ENCODE measurements at regions not wholly inside any gene's neighbourhood (a gene's known extent, or its start where the extent isn't known, plus 50 kb on each side); places are given as distances from the start of the nearest gene placed in this dataset.
"Not testable (repeated sequence)": the region's sequence is repeated elsewhere in the genome, so short reads cannot be mapped to it uniquely, and the experiment has no call there.

- Histone ChIP-seq H3K27ac (no peak overlapping the region), H3K4me1 (no peaks in the 10 kb centered on the region), H3K9me3 (peaks cover 0 to 1% (median 0%) of the 10 kb centered on the region in 3 donors), H3K4me3 (no peak overlapping the region), H3K36me3 (no peaks in the 10 kb centered on the region), H3K27me3 (no peaks in the 10 kb centered on the region)
- intact Hi-C loops (cut with DNase I; ENCODE audit: low total_unique reads) = no loop called here
- no peak for DNase-seq
- TF ChIP-seq CTCF (IDR thresholded peaks at IDR 0.05) = no peak
These were observed 332.4 kb downstream of the IRS1 start for GRCh38 chr2:226467221-226467620.

- TF ChIP-seq CTCF (IDR thresholded peaks at IDR 0.05) = no peak
- DNase-seq = no peak
- Histone ChIP-seq H3K27ac (no peak overlapping the region), H3K4me1 (no peaks in the 10 kb centered on the region), H3K36me3 (no peaks in the 10 kb centered on the region), H3K4me3 (no peak overlapping the region), H3K27me3 (no peaks in the 10 kb centered on the region), H3K9me3 (peaks cover 0 to 5% (median 0%) of the 10 kb centered on the region in 3 donors)
- intact Hi-C loops (cut with DNase I; ENCODE audit: low total_unique reads) = no loop called here
These were observed 333.0 kb downstream of the IRS1 start for GRCh38 chr2:226466589-226466988.

GRCh38 chr2:226466124-226466523, 333.5 kb downstream of the IRS1 start:
- no peak for DNase-seq
- no peaks in the 10 kb centered on the region for H3K27me3 ChIP-seq
- intact Hi-C loops (cut with DNase I; ENCODE audit: low total_unique reads) = no loop called here
- no peaks in the 10 kb centered on the region for H3K36me3 ChIP-seq
- H3K27ac ChIP-seq = no peak overlapping the region
- no peak for TF ChIP-seq CTCF (IDR thresholded peaks at IDR 0.05)
- no peak overlapping the region for H3K4me3 ChIP-seq
- H3K9me3 ChIP-seq = peaks cover 0 to 5% (median 0%) of the 10 kb centered on the region in 3 donors
- H3K4me1 ChIP-seq = no peaks in the 10 kb centered on the region

GRCh38 chr2:226464380-226464779, 335.2 kb downstream of the IRS1 start:
- no peak for DNase-seq
- no peaks in the 10 kb centered on the region for H3K36me3 ChIP-seq
- intact Hi-C loops (cut with DNase I; ENCODE audit: low total_unique reads) = no loop called here
- no peak for TF ChIP-seq CTCF (IDR thresholded peaks at IDR 0.05)
- H3K4me1 ChIP-seq = no peaks in the 10 kb centered on the region
- no peak overlapping the region for H3K4me3 ChIP-seq
- peaks cover 0 to 5% (median 0%) of the 10 kb centered on the region in 3 donors for H3K9me3 ChIP-seq
- no peak overlapping the region for H3K27ac ChIP-seq
- no peaks in the 10 kb centered on the region for H3K27me3 ChIP-seq

GRCh38 chr2:226463154-226463553, 336.5 kb downstream of the IRS1 start:
- no peak overlapping the region for H3K4me3 ChIP-seq
- no peak overlapping the region for H3K27ac ChIP-seq
- no peak for TF ChIP-seq CTCF (IDR thresholded peaks at IDR 0.05)
- H3K4me1 ChIP-seq = no peaks in the 10 kb centered on the region
- no peaks in the 10 kb centered on the region for H3K36me3 ChIP-seq
- DNase-seq = no peak
- H3K9me3 ChIP-seq = peaks cover 0 to 5% (median 0%) of the 10 kb centered on the region in 3 donors
- H3K27me3 ChIP-seq = no peaks in the 10 kb centered on the region
- intact Hi-C loops (cut with DNase I; ENCODE audit: low total_unique reads) = no loop called here

GRCh38 chr2:226461981-226462380, 337.6 kb downstream of the IRS1 start:
- intact Hi-C loops (cut with DNase I; ENCODE audit: low total_unique reads) = no loop called here
- TF ChIP-seq CTCF (IDR thresholded peaks at IDR 0.05) = no peak
- H3K27me3 ChIP-seq = no peaks in the 10 kb centered on the region
- no peak for DNase-seq
- peaks cover 0 to 5% (median 0%) of the 10 kb centered on the region in 3 donors for H3K9me3 ChIP-seq
- no peaks in the 10 kb centered on the region for H3K36me3 ChIP-seq
- no peaks in the 10 kb centered on the region for H3K4me1 ChIP-seq
- H3K27ac ChIP-seq = no peak overlapping the region
- no peak overlapping the region for H3K4me3 ChIP-seq

- H3K27ac ChIP-seq; H3K9me3 ChIP-seq; H3K36me3 ChIP-seq; DNase-seq; H3K4me3 ChIP-seq; intact Hi-C loops (cut with DNase I; ENCODE audit: low total_unique reads); H3K4me1 ChIP-seq; H3K27me3 ChIP-seq: not testable (repeated sequence)
These were observed 343.5 kb downstream of the IRS1 start for GRCh38 chr2:226456144-226456543.
